22Rv1 (cell line): ENCODE measurements at regions not wholly inside any gene's neighbourhood (a gene's known extent, or its start where the extent isn't known, plus 50 kb on each side); places are given as distances from the start of the nearest gene placed in this dataset.

Experiments
- H3K27ac ChIP-seq: fragments of 450-650 bp; 2 replicates; pipeline ENCODE4 v1.5.1; 2017
- CTCF ChIP-seq: fragments of 450-650 bp; IDR thresholded peaks from 2 replicates; pipeline ENCODE4 v1.5.1; 2017; ENCODE audit warnings: mild to moderate bottlenecking
- ZFX ChIP-seq: fragments of 450-650 bp; IDR thresholded peaks from 2 replicates; pipeline ENCODE4 v1.6.1; 2017; ENCODE audit warnings: antibody characterized with exemption, borderline replicate concordance

- no peak overlapping the region for H3K27ac ChIP-seq
- TF ChIP-seq ZFX (no peak), CTCF (no peak)
Observed at GRCh38 chr17:79290726-79291125, 216.1 kb downstream of the ENGASE start.

- TF ChIP-seq ZFX (no peak), CTCF (no peak)
- no peak overlapping the region for H3K27ac ChIP-seq
Observed at GRCh38 chr17:79288950-79289349, 214.3 kb downstream of the ENGASE start.

GRCh38 chr17:79286440-79286839, 211.8 kb downstream of the ENGASE start:
- TF ChIP-seq ZFX (no peak), CTCF (no peak)

GRCh38 chr17:79285973-79286372, 211.3 kb downstream of the ENGASE start:
- TF ChIP-seq CTCF (no peak), ZFX (no peak)
- no peak overlapping the region for H3K27ac ChIP-seq

More at GRCh38 chr17:79286440-79286839, 211.8 kb downstream of the ENGASE start:
- H3K27ac ChIP-seq: no peak overlapping the region

GRCh38 chr17:79282294-79282693, 207.7 kb downstream of the ENGASE start:
- TF ChIP-seq ZFX: no peak
- TF ChIP-seq CTCF: no peak
- H3K27ac ChIP-seq: no peak overlapping the region

- TF ChIP-seq CTCF (no peak), ZFX (no peak)
- H3K27ac ChIP-seq: no peak overlapping the region
Observed at GRCh38 chr17:79281803-79282202, 207.2 kb downstream of the ENGASE start.

- no peak overlapping the region for H3K27ac ChIP-seq
- no peak for TF ChIP-seq CTCF
- TF ChIP-seq ZFX: no peak
Observed at GRCh38 chr17:79280866-79281572, 206.4 kb downstream of the ENGASE start.
